Activated CD4-positive, alpha-beta T cell treated with anti-CD3 and anti-CD28 coated beads, Interleukin-10, Interleukin-2, amounts not matched to agents 100 ng/mL and 50 ng/mL, durations not matched to agents 16 hours and 8 hours (primary cell): ENCODE measurements at regions not wholly inside any gene's neighbourhood (a gene's known extent, or its start where the extent isn't known, plus 50 kb on each side); places are given as distances from the start of the nearest gene placed in this dataset.

Source experiments
- DNase-seq: peaks from one replicate; pipeline ENCODE4 v3.0.0-alpha.2; 2020

- DNase-seq = no peak
Observed at GRCh38 chr4:81523672-81524327, 52.1 kb upstream of the RASGEF1B start.

- no peak for DNase-seq
Observed at GRCh38 chr4:81522711-81523110, 51.0 kb upstream of the RASGEF1B start.

GRCh38 chr4:81521708-81522107 lies 50.0 kb upstream of the RASGEF1B start:
- no peak for DNase-seq
